Liver (tissue), 7 donors: ENCODE measurements at regions not wholly inside any gene's neighbourhood (a gene's known extent, or its start where the extent isn't known, plus 50 kb on each side); places are given as distances from the start of the nearest gene placed in this dataset.

ENCODE experiments used
- DNase-seq: peaks from one replicate; pipeline ENCODE4 v3.0.0-alpha.2; 2017; ENCODE audit warnings: low spot score
- H3K27ac ChIP-seq, 2 donors: one replicate each; pipeline ENCODE4 v1.7.0; 2013; ENCODE audit warnings: inconsistent platforms in 2 of 2, low read length in 2 of 2, control low read depth in 1 of 2, low read depth in 1 of 2, mild to moderate bottlenecking in 1 of 2
- H3K27me3 ChIP-seq, 4 donors: one replicate each; pipeline versions ENCODE4 v1.6.1 to v1.7.0; 2013; ENCODE audit warnings: low read length in 3 of 4, inconsistent platforms in 1 of 4, mild to moderate bottlenecking in 1 of 4, moderate library complexity in 1 of 4; ENCODE audit not compliant: control insufficient read depth in 4 of 4, insufficient read depth in 4 of 4
- H3K36me3 ChIP-seq, 4 donors: one replicate each; pipeline versions ENCODE4 v1.6.1 to v1.7.0; 2013; ENCODE audit warnings: low read length in 3 of 4, mild to moderate bottlenecking in 3 of 4, low read depth in 1 of 4, moderate library complexity in 1 of 4; ENCODE audit not compliant: control insufficient read depth in 4 of 4, insufficient read depth in 3 of 4
- H3K4me1 ChIP-seq, 4 donors: one replicate each; pipeline versions ENCODE4 v1.6.1 to v1.7.0; 2013; ENCODE audit warnings: low read length in 3 of 4, mild to moderate bottlenecking in 3 of 4, moderate library complexity in 1 of 4; ENCODE audit not compliant: control insufficient read depth in 4 of 4, insufficient read depth in 4 of 4
- H3K4me3 ChIP-seq, 3 donors: one replicate each; pipeline versions ENCODE4 v1.6.1 to v1.7.0; 2013; ENCODE audit warnings: low read length in 3 of 3, control low read depth in 1 of 3, low read depth in 1 of 3, mild to moderate bottlenecking in 1 of 3
- H3K9ac ChIP-seq, 2 donors: one replicate each; pipeline ENCODE4 v1.7.0; 2013; ENCODE audit warnings: low read length in 2 of 2, mild to moderate bottlenecking in 2 of 2, moderate library complexity in 2 of 2, control low read depth in 1 of 2, low read depth in 1 of 2
- H3K9me3 ChIP-seq, 4 donors: one replicate each; pipeline versions ENCODE4 v1.6.1 to v1.7.0; 2013; ENCODE audit warnings: low read length in 3 of 4; ENCODE audit not compliant: control insufficient read depth in 4 of 4
- FOXA1 ChIP-seq: IDR thresholded peaks from 2 replicates; pipeline ENCODE4 v1.6.1; 2016; ENCODE audit warnings: antibody characterized with exemption
- FOXA2 ChIP-seq: IDR thresholded peaks from 2 replicates; pipeline ENCODE4 v1.6.1; 2016; ENCODE audit warnings: antibody characterized with exemption
- GABPA ChIP-seq, 2 donors: IDR thresholded peaks in 1 of 2; conservative IDR thresholded peaks in 1 of 2; 2 replicates each; pipeline ENCODE4 v1.6.1; 2016; ENCODE audit warnings: antibody characterized with exemption in 2 of 2, mild to moderate bottlenecking in 1 of 2, moderate library complexity in 1 of 2
- HNF4A ChIP-seq, 2 donors: conservative IDR thresholded peaks; 2 replicates each; pipeline ENCODE4 v1.6.1; 2016; ENCODE audit warnings: antibody characterized with exemption in 2 of 2, mild to moderate bottlenecking in 2 of 2
- HNF4G ChIP-seq: IDR thresholded peaks from 2 replicates; pipeline ENCODE4 v1.6.1; 2016; ENCODE audit warnings: antibody characterized with exemption
- JUND ChIP-seq, 2 donors: IDR thresholded peaks; 2 replicates each; pipeline ENCODE4 v1.6.1; 2016; ENCODE audit warnings: antibody characterized with exemption in 2 of 2
- NR2F2 ChIP-seq: IDR thresholded peaks from 2 replicates; pipeline ENCODE4 v1.6.1; 2016; ENCODE audit warnings: antibody characterized with exemption
- RAD21 ChIP-seq, 2 donors: IDR thresholded peaks; 2 replicates each; pipeline ENCODE4 v1.6.1; 2016; ENCODE audit warnings: antibody characterized with exemption in 2 of 2, mild to moderate bottlenecking in 2 of 2
- RXRA ChIP-seq, 2 donors: IDR thresholded peaks; 2 replicates each; pipeline ENCODE4 v1.6.1; 2017 to 2018; ENCODE audit warnings: antibody characterized with exemption in 2 of 2, mild to moderate bottlenecking in 1 of 2
- SP1 ChIP-seq: IDR thresholded peaks from 2 replicates; pipeline ENCODE4 v1.6.1; 2018; ENCODE audit warnings: antibody characterized with exemption, mild to moderate bottlenecking
- TAF1 ChIP-seq: conservative IDR thresholded peaks from 2 replicates; pipeline ENCODE4 v1.6.1; 2016; ENCODE audit warnings: antibody characterized with exemption, mild to moderate bottlenecking
- YY1 ChIP-seq: IDR thresholded peaks from 2 replicates; pipeline ENCODE4 v1.6.1; 2016; ENCODE audit warnings: antibody characterized with exemption, mild to moderate bottlenecking
- WGBS: extraction: QIAGEN DNeasy Blood & Tissue Kit; methylation state at CpG from one replicate; pipeline ENCODE4 v1.1.7; 2013; 5-methylcytosine and 5-hydroxymethylcytosine counted together
- TF ChIP-seq, protein P1 (sequence below): IDR thresholded peaks from 2 replicates; pipeline ENCODE4 v1.6.1; 2016; ENCODE audit warnings: antibody characterized with exemption, mild to moderate bottlenecking
- TF ChIP-seq, protein P2 (sequence below): IDR thresholded peaks from 2 replicates; pipeline ENCODE4 v1.6.1; 2016; ENCODE audit warnings: antibody characterized with exemption
- donor health status: healthy.
- donor health status: healthy.
- donor health status: healthy.
- donor health status: healthy.

DNA sequence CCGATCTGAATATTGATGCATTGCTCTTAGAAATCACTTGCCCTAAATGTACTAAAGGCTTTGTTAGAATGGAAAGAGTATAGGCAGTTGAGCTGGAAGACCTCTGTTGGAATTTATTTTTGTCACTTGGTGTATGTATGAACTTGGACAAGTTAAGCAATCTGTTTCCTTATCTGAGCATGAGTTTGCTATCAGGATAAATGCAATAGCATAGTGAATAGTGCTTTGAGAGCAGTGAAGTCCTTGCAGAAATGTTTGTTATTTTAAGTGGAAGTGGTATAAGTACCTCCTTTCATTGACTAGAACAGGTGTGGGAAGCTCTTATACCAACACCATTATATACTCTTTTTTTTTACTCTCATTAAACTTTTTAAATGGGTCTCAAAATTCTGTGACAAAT is 146.4 kb upstream of the ONECUT1 start:
- WGBS, result 90% methylated on average over 1 of the region's 1 CpG
- DNase-seq, result no peak
- Histone ChIP-seq H3K9ac (no peak overlapping the region), H3K27ac (no peak overlapping the region), H3K36me3 (no peaks in the 10 kb centered on the region), H3K4me1 (peaks cover 0 to 5% (median 0%) of the 10 kb centered on the region in 4 donors), H3K27me3 (no peaks in the 10 kb centered on the region), H3K4me3 (no peak overlapping the region), H3K9me3 (no peaks in the 10 kb centered on the region)
- TF ChIP-seq, protein P1, sequence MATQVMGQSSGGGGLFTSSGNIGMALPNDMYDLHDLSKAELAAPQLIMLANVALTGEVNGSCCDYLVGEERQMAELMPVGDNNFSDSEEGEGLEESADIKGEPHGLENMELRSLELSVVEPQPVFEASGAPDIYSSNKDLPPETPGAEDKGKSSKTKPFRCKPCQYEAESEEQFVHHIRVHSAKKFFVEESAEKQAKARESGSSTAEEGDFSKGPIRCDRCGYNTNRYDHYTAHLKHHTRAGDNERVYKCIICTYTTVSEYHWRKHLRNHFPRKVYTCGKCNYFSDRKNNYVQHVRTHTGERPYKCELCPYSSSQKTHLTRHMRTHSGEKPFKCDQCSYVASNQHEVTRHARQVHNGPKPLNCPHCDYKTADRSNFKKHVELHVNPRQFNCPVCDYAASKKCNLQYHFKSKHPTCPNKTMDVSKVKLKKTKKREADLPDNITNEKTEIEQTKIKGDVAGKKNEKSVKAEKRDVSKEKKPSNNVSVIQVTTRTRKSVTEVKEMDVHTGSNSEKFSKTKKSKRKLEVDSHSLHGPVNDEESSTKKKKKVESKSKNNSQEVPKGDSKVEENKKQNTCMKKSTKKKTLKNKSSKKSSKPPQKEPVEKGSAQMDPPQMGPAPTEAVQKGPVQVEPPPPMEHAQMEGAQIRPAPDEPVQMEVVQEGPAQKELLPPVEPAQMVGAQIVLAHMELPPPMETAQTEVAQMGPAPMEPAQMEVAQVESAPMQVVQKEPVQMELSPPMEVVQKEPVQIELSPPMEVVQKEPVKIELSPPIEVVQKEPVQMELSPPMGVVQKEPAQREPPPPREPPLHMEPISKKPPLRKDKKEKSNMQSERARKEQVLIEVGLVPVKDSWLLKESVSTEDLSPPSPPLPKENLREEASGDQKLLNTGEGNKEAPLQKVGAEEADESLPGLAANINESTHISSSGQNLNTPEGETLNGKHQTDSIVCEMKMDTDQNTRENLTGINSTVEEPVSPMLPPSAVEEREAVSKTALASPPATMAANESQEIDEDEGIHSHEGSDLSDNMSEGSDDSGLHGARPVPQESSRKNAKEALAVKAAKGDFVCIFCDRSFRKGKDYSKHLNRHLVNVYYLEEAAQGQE, result no peak
- TF ChIP-seq RXRA (IDR thresholded peaks at IDR 0.05), result peak in 1 of 2 donors; percentile 5

DNA sequence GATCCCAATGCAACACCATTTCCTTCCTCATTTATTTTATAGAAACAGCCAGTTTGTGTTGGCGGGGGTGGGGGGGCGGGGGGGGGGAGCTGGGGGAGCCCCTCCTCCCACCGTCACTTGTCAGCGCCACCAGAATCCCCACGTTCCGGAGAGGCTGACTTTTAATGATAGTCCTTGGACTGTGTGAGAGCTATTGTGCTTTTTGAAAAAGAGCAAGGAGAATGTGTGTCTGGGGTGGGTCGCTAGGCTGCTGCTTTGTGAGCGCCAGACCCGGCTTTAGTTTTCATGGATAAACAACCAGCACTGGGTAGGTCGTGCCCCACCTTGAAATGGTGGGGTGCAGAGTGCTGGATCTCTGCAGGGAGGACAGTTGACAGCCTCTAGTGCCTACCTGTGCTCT is 135.0 kb upstream of the ONECUT1 start:
- Histone ChIP-seq H3K9ac (no peak overlapping the region), H3K27me3 (no peaks in the 10 kb centered on the region), H3K4me3 (no peak overlapping the region), H3K27ac (no peak overlapping the region), H3K4me1 (no peaks in the 10 kb centered on the region), H3K9me3 (peaks cover 0 to 3% (median 0%) of the 10 kb centered on the region in 4 donors), H3K36me3 (no peaks in the 10 kb centered on the region)
- 72% methylated on average over 10 of the region's 10 CpGs for WGBS
- DNase-seq, result no peak
- no peak for TF ChIP-seq RAD21 (IDR thresholded peaks at IDR 0.05)
- TF ChIP-seq HNF4G, result no peak
- TF ChIP-seq GABPA (IDR thresholded peaks at IDR 0.05 in 1 of 2, conservative IDR thresholded peaks at IDR 0.05 in 1 of 2), result no peak
- no peak for TF ChIP-seq FOXA2
- TF ChIP-seq JUND (IDR thresholded peaks at IDR 0.05), result no peak
- no peak for TF ChIP-seq TAF1
- TF ChIP-seq NR2F2, result no peak
- TF ChIP-seq, protein P2, sequence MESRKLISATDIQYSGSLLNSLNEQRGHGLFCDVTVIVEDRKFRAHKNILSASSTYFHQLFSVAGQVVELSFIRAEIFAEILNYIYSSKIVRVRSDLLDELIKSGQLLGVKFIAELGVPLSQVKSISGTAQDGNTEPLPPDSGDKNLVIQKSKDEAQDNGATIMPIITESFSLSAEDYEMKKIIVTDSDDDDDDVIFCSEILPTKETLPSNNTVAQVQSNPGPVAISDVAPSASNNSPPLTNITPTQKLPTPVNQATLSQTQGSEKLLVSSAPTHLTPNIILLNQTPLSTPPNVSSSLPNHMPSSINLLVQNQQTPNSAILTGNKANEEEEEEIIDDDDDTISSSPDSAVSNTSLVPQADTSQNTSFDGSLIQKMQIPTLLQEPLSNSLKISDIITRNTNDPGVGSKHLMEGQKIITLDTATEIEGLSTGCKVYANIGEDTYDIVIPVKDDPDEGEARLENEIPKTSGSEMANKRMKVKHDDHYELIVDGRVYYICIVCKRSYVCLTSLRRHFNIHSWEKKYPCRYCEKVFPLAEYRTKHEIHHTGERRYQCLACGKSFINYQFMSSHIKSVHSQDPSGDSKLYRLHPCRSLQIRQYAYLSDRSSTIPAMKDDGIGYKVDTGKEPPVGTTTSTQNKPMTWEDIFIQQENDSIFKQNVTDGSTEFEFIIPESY, result no peak
- TF ChIP-seq YY1, result no peak
- TF ChIP-seq SP1, result no peak
- TF ChIP-seq RXRA (IDR thresholded peaks at IDR 0.05), result no peak
- TF ChIP-seq HNF4A (conservative IDR thresholded peaks at IDR 0.05), result no peak
- TF ChIP-seq, protein P1, result no peak
- TF ChIP-seq FOXA1, result no peak
